ENCODE measurements at regions not wholly inside any gene's neighbourhood (a gene's known extent, or its start where the extent isn't known, plus 50 kb on each side); places are given as distances from the start of the nearest gene placed in this dataset.

DNA sequence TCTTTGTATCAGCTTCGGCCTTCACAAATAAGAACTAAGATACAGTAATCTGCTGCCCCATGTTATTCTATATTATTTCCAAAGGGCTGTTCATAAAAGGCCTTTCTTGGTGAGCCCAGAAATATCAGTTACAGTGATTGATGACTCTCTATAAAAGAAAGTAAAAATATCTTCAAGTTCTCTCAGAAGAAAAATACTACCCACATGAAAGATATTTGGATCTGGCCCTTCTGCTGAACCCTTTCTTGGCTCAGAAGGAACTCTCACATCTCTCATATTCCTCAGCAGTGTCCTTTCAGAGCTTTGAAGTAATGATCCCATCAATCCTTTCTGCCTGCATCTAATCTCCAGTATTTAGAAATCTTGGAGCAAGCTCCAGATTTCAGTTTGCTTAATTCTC is 76.3 kb upstream of the SLITRK1 start:
- TF ChIP-seq, protein P1, sequence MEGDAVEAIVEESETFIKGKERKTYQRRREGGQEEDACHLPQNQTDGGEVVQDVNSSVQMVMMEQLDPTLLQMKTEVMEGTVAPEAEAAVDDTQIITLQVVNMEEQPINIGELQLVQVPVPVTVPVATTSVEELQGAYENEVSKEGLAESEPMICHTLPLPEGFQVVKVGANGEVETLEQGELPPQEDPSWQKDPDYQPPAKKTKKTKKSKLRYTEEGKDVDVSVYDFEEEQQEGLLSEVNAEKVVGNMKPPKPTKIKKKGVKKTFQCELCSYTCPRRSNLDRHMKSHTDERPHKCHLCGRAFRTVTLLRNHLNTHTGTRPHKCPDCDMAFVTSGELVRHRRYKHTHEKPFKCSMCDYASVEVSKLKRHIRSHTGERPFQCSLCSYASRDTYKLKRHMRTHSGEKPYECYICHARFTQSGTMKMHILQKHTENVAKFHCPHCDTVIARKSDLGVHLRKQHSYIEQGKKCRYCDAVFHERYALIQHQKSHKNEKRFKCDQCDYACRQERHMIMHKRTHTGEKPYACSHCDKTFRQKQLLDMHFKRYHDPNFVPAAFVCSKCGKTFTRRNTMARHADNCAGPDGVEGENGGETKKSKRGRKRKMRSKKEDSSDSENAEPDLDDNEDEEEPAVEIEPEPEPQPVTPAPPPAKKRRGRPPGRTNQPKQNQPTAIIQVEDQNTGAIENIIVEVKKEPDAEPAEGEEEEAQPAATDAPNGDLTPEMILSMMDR (IDR thresholded peaks at IDR 0.05; ENCODE audit: low read length), result no peak
- TF ChIP-seq EZH2 (IDR thresholded peaks at IDR 0.05; ENCODE audit: borderline replicate concordance, low read length), result no peak
